ENCODE measurements at regions not wholly inside any gene's neighbourhood (a gene's known extent, or its start where the extent isn't known, plus 50 kb on each side); places are given as distances from the start of the nearest gene placed in this dataset.
A peak's percentile ranks its signal among the peaks of the same experiment; 100 is the strongest.

- Histone ChIP-seq H3K4me3 (no peak overlapping the region), H3K36me3 (no peaks in the 10 kb centered on the region), H3K27ac (no peak overlapping the region), H3K9me3 (no peaks in the 10 kb centered on the region), H3K27me3 (no peaks in the 10 kb centered on the region), H3K4me1 (no peaks in the 10 kb centered on the region)
- no peak for DNase-seq (ENCODE audit: low spot score in 2 of 2)
- TF ChIP-seq CTCF (IDR thresholded peaks at IDR 0.05) (no peak), POLR2AphosphoS5 (IDR thresholded peaks at IDR 0.05) (no peak), POLR2A (IDR thresholded peaks at IDR 0.05) (no peak), EP300 (IDR thresholded peaks at IDR 0.05) (no peak)
- 86% methylated on average over 5 of the region's 5 CpGs for WGBS
Measured at GRCh38 chr16:48936811-48937210, 326.8 kb upstream of the N4BP1 start.

GRCh38 chr16:48932216-48932855, 322.4 kb upstream of the N4BP1 start:
- no peaks in the 10 kb centered on the region for H3K4me1 ChIP-seq
- no peaks in the 10 kb centered on the region for H3K36me3 ChIP-seq
- 77% methylated on average over 9 of the region's 9 CpGs for WGBS
- no peaks in the 10 kb centered on the region for H3K27me3 ChIP-seq
- no peak overlapping the region for H3K27ac ChIP-seq
- TF ChIP-seq POLR2A (IDR thresholded peaks at IDR 0.05) (no peak), CTCF (IDR thresholded peaks at IDR 0.05) (no peak), EP300 (IDR thresholded peaks at IDR 0.05) (no peak), POLR2AphosphoS5 (IDR thresholded peaks at IDR 0.05) (no peak)
- no peak overlapping the region for H3K4me3 ChIP-seq
- no peaks in the 10 kb centered on the region for H3K9me3 ChIP-seq
- DNase-seq (ENCODE audit: low spot score in 2 of 2): no peak

- TF ChIP-seq CTCF (IDR thresholded peaks at IDR 0.05) (no peak), EP300 (IDR thresholded peaks at IDR 0.05) (no peak), POLR2A (IDR thresholded peaks at IDR 0.05) (no peak), POLR2AphosphoS5 (IDR thresholded peaks at IDR 0.05) (no peak)
- Histone ChIP-seq H3K9me3 (no peaks in the 10 kb centered on the region), H3K27ac (no peak overlapping the region), H3K4me1 (no peaks in the 10 kb centered on the region), H3K36me3 (no peaks in the 10 kb centered on the region), H3K4me3 (no peak overlapping the region), H3K27me3 (no peaks in the 10 kb centered on the region)
- 92% methylated on average over 4 of the region's 4 CpGs for WGBS
- DNase-seq (ENCODE audit: low spot score in 2 of 2): peak in 1 of 2 donors; percentile 12
Measured at GRCh38 chr16:48930951-48931553, 321.1 kb upstream of the N4BP1 start.

- Histone ChIP-seq H3K27ac (no peak overlapping the region), H3K36me3 (no peaks in the 10 kb centered on the region), H3K4me1 (no peaks in the 10 kb centered on the region), H3K27me3 (no peaks in the 10 kb centered on the region), H3K4me3 (no peak overlapping the region), H3K9me3 (no peaks in the 10 kb centered on the region)
- DNase-seq (ENCODE audit: low spot score in 2 of 2): peak in 1 of 2 donors; percentile 8
- no peak for TF ChIP-seq POLR2AphosphoS5 (IDR thresholded peaks at IDR 0.05)
- WGBS: 94% methylated on average over 6 of the region's 6 CpGs
Measured at GRCh38 chr16:48919791-48920190, 309.8 kb upstream of the N4BP1 start.

GRCh38 chr16:48918520-48919258, 308.7 kb upstream of the N4BP1 start:
- H3K4me1 ChIP-seq: no peaks in the 10 kb centered on the region
- H3K9me3 ChIP-seq: no peaks in the 10 kb centered on the region
- H3K36me3 ChIP-seq: no peaks in the 10 kb centered on the region
- no peak overlapping the region for H3K4me3 ChIP-seq
- TF ChIP-seq EP300 (IDR thresholded peaks at IDR 0.05) (no peak), CTCF (IDR thresholded peaks at IDR 0.05) (no peak), POLR2AphosphoS5 (IDR thresholded peaks at IDR 0.05) (no peak), POLR2A (IDR thresholded peaks at IDR 0.05) (no peak)
- H3K27me3 ChIP-seq: no peaks in the 10 kb centered on the region
- peak in 1 of 2 donors; percentile 40 for DNase-seq (ENCODE audit: low spot score in 2 of 2)
- H3K27ac ChIP-seq: no peak overlapping the region
- 70% methylated on average over 4 of the region's 4 CpGs for WGBS

All from suprapubic skin (tissue), 4 donors.